ENCODE measurements at regions not wholly inside any gene's neighbourhood (a gene's known extent, or its start where the extent isn't known, plus 50 kb on each side); places are given as distances from the start of the nearest gene placed in this dataset.

DNA sequence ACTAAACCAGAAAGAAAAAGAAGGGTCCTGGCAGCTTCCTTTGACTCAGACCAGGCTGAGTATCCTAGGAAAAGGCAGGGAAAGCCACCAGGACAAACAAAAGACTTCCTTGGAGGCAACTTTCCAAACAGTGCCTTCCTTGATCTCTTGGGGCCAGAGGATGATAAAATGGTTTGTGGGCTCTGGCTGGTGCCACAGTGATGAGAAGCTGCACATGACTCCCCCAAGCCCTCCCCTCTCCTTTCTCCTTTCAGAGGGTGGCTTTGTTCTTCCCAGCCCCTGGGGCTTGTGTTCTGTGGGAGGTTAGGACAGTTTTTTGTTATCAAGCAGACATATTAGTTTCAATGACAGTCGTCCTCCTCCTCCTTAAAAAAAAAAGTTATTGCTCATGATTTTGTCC lies 183.2 kb downstream of the SEM1 start:
- Histone ChIP-seq H3K27ac (no peak overlapping the region), H3K27me3 (no peaks in the 10 kb centered on the region), H3K36me3 (replicated peaks in 1 of 2) (no peaks in the 10 kb centered on the region), H3K4me1 (replicated peaks in 1 of 2) (no peaks in the 10 kb centered on the region), H3K9me3 (replicated peaks in 1 of 3) (no peaks in the 10 kb centered on the region), H3K4me3 (no peak overlapping the region)
- TF ChIP-seq, protein P1, sequence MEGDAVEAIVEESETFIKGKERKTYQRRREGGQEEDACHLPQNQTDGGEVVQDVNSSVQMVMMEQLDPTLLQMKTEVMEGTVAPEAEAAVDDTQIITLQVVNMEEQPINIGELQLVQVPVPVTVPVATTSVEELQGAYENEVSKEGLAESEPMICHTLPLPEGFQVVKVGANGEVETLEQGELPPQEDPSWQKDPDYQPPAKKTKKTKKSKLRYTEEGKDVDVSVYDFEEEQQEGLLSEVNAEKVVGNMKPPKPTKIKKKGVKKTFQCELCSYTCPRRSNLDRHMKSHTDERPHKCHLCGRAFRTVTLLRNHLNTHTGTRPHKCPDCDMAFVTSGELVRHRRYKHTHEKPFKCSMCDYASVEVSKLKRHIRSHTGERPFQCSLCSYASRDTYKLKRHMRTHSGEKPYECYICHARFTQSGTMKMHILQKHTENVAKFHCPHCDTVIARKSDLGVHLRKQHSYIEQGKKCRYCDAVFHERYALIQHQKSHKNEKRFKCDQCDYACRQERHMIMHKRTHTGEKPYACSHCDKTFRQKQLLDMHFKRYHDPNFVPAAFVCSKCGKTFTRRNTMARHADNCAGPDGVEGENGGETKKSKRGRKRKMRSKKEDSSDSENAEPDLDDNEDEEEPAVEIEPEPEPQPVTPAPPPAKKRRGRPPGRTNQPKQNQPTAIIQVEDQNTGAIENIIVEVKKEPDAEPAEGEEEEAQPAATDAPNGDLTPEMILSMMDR (IDR thresholded peaks at IDR 0.05), result no peak
- TF ChIP-seq POLR2A (IDR thresholded peaks at IDR 0.05), result no peak
- WGBS, 4 donors, result 36 to 44% (median 42%) methylated on average over 1 of the region's 1 CpG
- DNase-seq, result no peak
- intact Hi-C loops (cut with DNase I), result no loop called here

DNA sequence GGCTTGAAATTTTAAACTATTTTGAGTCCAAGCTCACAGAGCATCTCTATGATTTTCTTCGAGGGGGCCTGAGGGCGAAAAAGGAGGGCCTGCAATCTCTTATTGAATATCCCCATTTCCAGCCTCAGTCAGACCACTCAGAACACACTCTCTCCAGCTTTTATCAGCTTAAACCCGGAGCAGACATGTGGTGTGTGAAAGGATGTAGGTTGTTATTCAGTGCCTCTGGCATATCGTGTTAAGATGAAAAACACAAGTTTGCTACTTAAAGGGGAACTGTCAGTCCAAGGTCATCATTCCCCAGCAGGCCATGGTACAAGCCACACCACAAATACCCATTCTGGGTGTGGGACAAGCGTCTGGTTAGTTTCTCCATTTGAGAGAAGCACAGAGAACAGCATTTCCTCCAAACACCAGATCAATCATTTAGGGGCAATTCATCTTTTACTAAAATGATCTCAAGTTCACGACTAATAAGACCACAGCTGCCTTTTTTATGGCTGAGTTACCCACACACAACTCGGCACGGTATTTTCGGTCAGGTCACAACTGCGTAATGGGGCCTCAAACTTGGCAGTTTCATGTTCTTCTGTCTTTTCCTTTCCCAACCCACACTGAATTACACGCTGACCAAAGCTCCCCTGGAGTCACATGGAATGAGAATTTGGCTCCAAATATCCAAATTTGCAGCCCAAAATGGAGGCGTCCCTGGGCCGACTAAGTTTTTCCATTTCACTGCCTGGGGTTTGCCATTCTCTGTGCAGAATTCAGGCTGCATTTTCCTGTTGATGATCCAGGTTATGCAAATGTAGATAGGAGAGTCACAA lies 188.4 kb downstream of the SEM1 start:
- WGBS, 4 donors, result 72 to 82% (median 76%) methylated on average over 13 of the region's 13 CpGs
- intact Hi-C loops (cut with DNase I), result no loop called here
- H3K4me3 ChIP-seq, result no peak overlapping the region
- H3K9me3 ChIP-seq (replicated peaks in 1 of 3), result no peaks in the 10 kb centered on the region
- H3K36me3 ChIP-seq (replicated peaks in 1 of 2), result no peaks in the 10 kb centered on the region
- TF ChIP-seq POLR2A (IDR thresholded peaks at IDR 0.05), result no peak
- TF ChIP-seq, protein P1 (IDR thresholded peaks at IDR 0.05), result no peak
- H3K27ac ChIP-seq, result no peak overlapping the region
- H3K27me3 ChIP-seq, result no peaks in the 10 kb centered on the region
- DNase-seq, result no peak
- no peaks in the 10 kb centered on the region for H3K4me1 ChIP-seq (replicated peaks in 1 of 2)

DNA sequence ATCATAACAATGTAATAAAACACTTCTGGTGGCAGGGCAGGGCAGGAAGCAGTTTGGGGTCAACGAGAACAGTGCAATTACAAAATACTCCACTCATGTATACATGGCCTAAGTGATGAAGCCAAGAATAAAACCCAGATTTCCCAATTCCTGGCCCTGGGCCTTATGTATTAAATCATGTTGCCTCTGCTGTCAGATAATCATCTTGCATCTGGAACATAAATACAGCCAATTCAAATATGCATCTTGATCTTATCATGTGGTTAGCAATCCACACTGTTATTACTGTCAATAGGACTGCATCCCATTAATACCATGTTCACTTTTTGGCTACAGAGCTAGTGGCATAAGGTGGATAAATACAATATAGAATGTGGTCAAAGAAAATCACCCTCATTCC lies 186.5 kb upstream of the SLC25A13 start:
- 5 to 18% (median 14%) methylated on average over 1 of the region's 1 CpG for WGBS, 4 donors
- intact Hi-C loops (cut with DNase I), result no loop called here
- H3K27ac ChIP-seq, result no peak overlapping the region
- no peaks in the 10 kb centered on the region for H3K9me3 ChIP-seq (replicated peaks in 1 of 3)
- H3K36me3 ChIP-seq (replicated peaks in 1 of 2), result no peaks in the 10 kb centered on the region
- DNase-seq, result peak in 5 of 7 donors; percentile 9 to 70 (median 34)
- no peaks in the 10 kb centered on the region for H3K4me1 ChIP-seq (replicated peaks in 1 of 2)
- H3K27me3 ChIP-seq, result no peaks in the 10 kb centered on the region
- TF ChIP-seq, protein P1 (IDR thresholded peaks at IDR 0.05), result no peak
- TF ChIP-seq POLR2A (IDR thresholded peaks at IDR 0.05), result no peak
- no peak overlapping the region for H3K4me3 ChIP-seq

DNA sequence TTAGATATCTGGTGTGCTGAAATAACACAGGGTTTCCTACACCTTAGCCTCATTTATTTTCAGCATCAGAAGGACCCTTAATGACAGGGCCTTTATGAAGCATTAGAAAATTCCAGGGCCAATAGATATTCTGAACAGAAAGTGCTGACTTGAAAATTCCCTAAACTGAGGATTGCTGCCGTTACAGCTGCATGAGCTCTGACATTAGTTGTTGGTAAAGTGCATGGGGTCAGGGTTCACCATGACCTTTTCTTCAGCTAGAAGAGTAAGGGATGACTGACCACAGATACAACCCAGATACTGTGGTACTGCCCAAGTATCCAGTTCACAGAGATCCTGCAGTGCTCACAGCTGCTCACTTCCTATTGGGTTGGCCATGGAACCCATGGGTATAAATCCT lies 181.7 kb upstream of the SLC25A13 start:
- 46 to 70% (median 57%) methylated on average over 1 of the region's 1 CpG for WGBS, 4 donors
- Histone ChIP-seq H3K9me3 (replicated peaks in 1 of 3) (no peaks in the 10 kb centered on the region), H3K36me3 (replicated peaks in 1 of 2) (no peaks in the 10 kb centered on the region), H3K27ac (no peak overlapping the region), H3K4me1 (replicated peaks in 1 of 2) (no peaks in the 10 kb centered on the region), H3K27me3 (no peaks in the 10 kb centered on the region), H3K4me3 (no peak overlapping the region)
- TF ChIP-seq POLR2A (IDR thresholded peaks at IDR 0.05), result no peak
- TF ChIP-seq, protein P1 (IDR thresholded peaks at IDR 0.05), result no peak
- no peak for DNase-seq
- intact Hi-C loops (cut with DNase I), result no loop called here
